DND-41 (cell line): ENCODE measurements at regions not wholly inside any gene's neighbourhood (a gene's known extent, or its start where the extent isn't known, plus 50 kb on each side); places are given as distances from the start of the nearest gene placed in this dataset.

Experiments
- ATAC-seq: fragments of 200-7000 bp; cut with Tn5 transposase; 3 replicates; pipeline ENCODE4 v1.9.1; 2021; ENCODE audit warnings: low read depth; ENCODE audit not compliant: insufficient read depth
- DNase-seq: peaks from one replicate; pipeline ENCODE4 v3.0.0-alpha.2; 2020
- H2AFZ ChIP-seq: 2 replicates; pipeline ENCODE4 v1.6.0; 2012; ENCODE audit warnings: low read depth, low read length
- H3K27ac ChIP-seq: 2 replicates; pipeline ENCODE4 v1.5.1; 2012; ENCODE audit warnings: low read length, inconsistent platforms
- H3K27me3 ChIP-seq: fragments of 200-600 bp; sonication (generic); 2 replicates; pipeline ENCODE4 v1.6.0; 2012; ENCODE audit warnings: low read length, mild to moderate bottlenecking, inconsistent platforms; ENCODE audit not compliant: insufficient read depth, poor library complexity
- H3K36me3 ChIP-seq: 2 replicates; pipeline ENCODE4 v1.5.1; 2012; ENCODE audit warnings: low read length, inconsistent platforms; ENCODE audit not compliant: insufficient read depth
- H3K4me1 ChIP-seq: 2 replicates; pipeline ENCODE4 v1.5.1; 2012; ENCODE audit warnings: mild to moderate bottlenecking, low read length; ENCODE audit not compliant: insufficient read depth
- H3K4me2 ChIP-seq: 2 replicates; pipeline ENCODE4 v1.6.0; 2012; ENCODE audit warnings: mild to moderate bottlenecking, moderate library complexity, low read length, inconsistent platforms; ENCODE audit not compliant: insufficient read depth
- H3K4me3 ChIP-seq, 2 experiments: fragments of 200-600 bp in 1 of 2; shearing (Covaris generic) in 1 of 2; 2 replicates each; pipeline ENCODE4 v1.5.1; 2012 to 2016; ENCODE audit warnings: inconsistent platforms in 2 of 2, low read length in 2 of 2, mild to moderate bottlenecking in 2 of 2, low read depth in 1 of 2, moderate library complexity in 1 of 2
- H3K79me2 ChIP-seq: 2 replicates; pipeline ENCODE4 v1.6.0; 2012; ENCODE audit warnings: low read length, inconsistent platforms; ENCODE audit not compliant: insufficient read depth
- H3K9ac ChIP-seq: 2 replicates; pipeline ENCODE4 v1.6.0; 2012; ENCODE audit warnings: low read depth, mild to moderate bottlenecking, inconsistent platforms, low read length, moderate library complexity
- H3K9me3 ChIP-seq: 2 replicates; pipeline ENCODE4 v1.5.1; 2012; ENCODE audit warnings: low read length, moderate library complexity, mild to moderate bottlenecking, inconsistent platforms; ENCODE audit not compliant: insufficient read depth, severe bottlenecking
- H4K20me1 ChIP-seq: 2 replicates; pipeline ENCODE4 v1.6.0; 2012; ENCODE audit warnings: low read length; ENCODE audit not compliant: insufficient read depth
- CTCF ChIP-seq: IDR thresholded peaks from 2 replicates; pipeline ENCODE4 v1.5.1; 2012; ENCODE audit warnings: borderline replicate concordance, low read length, moderate library complexity, mild to moderate bottlenecking; ENCODE audit not compliant: poor library complexity, severe bottlenecking; ENCODE audit errors: extremely low read depth
- EZH2 ChIP-seq: IDR thresholded peaks from 3 replicates; pipeline ENCODE4 v1.6.1; 2012; ENCODE audit warnings: borderline replicate concordance, low read depth, mild to moderate bottlenecking, moderate library complexity, low read length, inconsistent platforms; ENCODE audit not compliant: severe bottlenecking

GRCh38 chr6:144697801-144698200 lies 412.7 kb downstream of the UTRN start:
- H3K9me3 ChIP-seq = no peaks in the 10 kb centered on the region
- no peak overlapping the region for H3K9ac ChIP-seq
- H4K20me1 ChIP-seq = peaks cover 5% of the 10 kb centered on the region; the same call in 1 of the 2 replicates
- H3K4me1 ChIP-seq = no peaks in the 10 kb centered on the region
- no peak for TF ChIP-seq EZH2
- H3K27ac ChIP-seq = no peak overlapping the region
- peaks cover 18% of the 10 kb centered on the region for H3K79me2 ChIP-seq
- peaks cover 32% of the 10 kb centered on the region for H3K36me3 ChIP-seq
- no peak for ATAC-seq
- DNase-seq = no peak
- no peaks in the 10 kb centered on the region for H3K27me3 ChIP-seq
- no peak overlapping the region for H3K4me3 ChIP-seq
- H2AFZ ChIP-seq = no peak overlapping the region
- no peak overlapping the region for H3K4me2 ChIP-seq

- Histone ChIP-seq H3K4me3 (no peak overlapping the region), H3K36me3 (peaks cover 59% of the 10 kb centered on the region), H2AFZ (no peak overlapping the region), H3K4me2 (no peak overlapping the region), H3K9ac (no peak overlapping the region), H3K4me1 (no peaks in the 10 kb centered on the region), H3K9me3 (no peaks in the 10 kb centered on the region), H4K20me1 (no peaks in the 10 kb centered on the region), H3K79me2 (peaks cover 3% of the 10 kb centered on the region; the same call in 1 of the 2 replicates), H3K27ac (no peak overlapping the region), H3K27me3 (no peaks in the 10 kb centered on the region)
- TF ChIP-seq EZH2 (no peak), CTCF (no peak)
- no peak for DNase-seq
- no peak for ATAC-seq
Measured at GRCh38 chr6:144702781-144703180, 417.6 kb downstream of the UTRN start.

- H4K20me1 ChIP-seq = no peaks in the 10 kb centered on the region
- H3K4me1 ChIP-seq = no peaks in the 10 kb centered on the region
- H3K4me2 ChIP-seq = no peak overlapping the region
- DNase-seq = no peak
- H3K27ac ChIP-seq = no peak overlapping the region
- ATAC-seq = no peak
- TF ChIP-seq EZH2 (no peak), CTCF (no peak)
- H3K9ac ChIP-seq = no peak overlapping the region
- no peak overlapping the region for H3K4me3 ChIP-seq
- H2AFZ ChIP-seq = no peak overlapping the region
- H3K36me3 ChIP-seq = peaks cover 20% of the 10 kb centered on the region
- no peaks in the 10 kb centered on the region for H3K27me3 ChIP-seq
- peaks cover 4% of the 10 kb centered on the region; the same call in 1 of the 2 replicates for H3K79me2 ChIP-seq
- H3K9me3 ChIP-seq = no peaks in the 10 kb centered on the region
Measured at GRCh38 chr6:144710207-144710606, 425.1 kb downstream of the UTRN start.

GRCh38 chr6:144711661-144712060 lies 426.5 kb downstream of the UTRN start:
- Histone ChIP-seq H3K4me2 (no peak overlapping the region), H4K20me1 (no peaks in the 10 kb centered on the region), H3K4me1 (no peaks in the 10 kb centered on the region), H3K9me3 (no peaks in the 10 kb centered on the region), H2AFZ (no peak overlapping the region), H3K27ac (no peak overlapping the region), H3K9ac (no peak overlapping the region), H3K27me3 (no peaks in the 10 kb centered on the region), H3K4me3 (no peak overlapping the region), H3K36me3 (peaks cover 14% of the 10 kb centered on the region), H3K79me2 (peaks cover 4% of the 10 kb centered on the region; the same call in 1 of the 2 replicates)
- DNase-seq (no peak), ATAC-seq (no peak)
- no peak for TF ChIP-seq CTCF
- no peak for TF ChIP-seq EZH2
